ENCODE measurements at regions not wholly inside any gene's neighbourhood (a gene's known extent, or its start where the extent isn't known, plus 50 kb on each side); places are given as distances from the start of the nearest gene placed in this dataset.

GRCh38 chr21:35775778-35776544 lies 284.4 kb downstream of the SETD4 start:
- peaks cover 2% of the 10 kb centered on the region for H3K27me3 Mint-ChIP-seq
- H3K9me3 Mint-ChIP-seq: no peaks in the 10 kb centered on the region
- no peaks in the 10 kb centered on the region for H3K4me1 Mint-ChIP-seq
- ATAC-seq (ENCODE audit: low read depth): no peak
- H3K27ac Mint-ChIP-seq: no peak overlapping the region
- no peak for DNase-seq (ENCODE audit: low spot score in 2 of 2)
- H3K36me3 Mint-ChIP-seq: no peaks in the 10 kb centered on the region
- H3K4me3 Mint-ChIP-seq: no peak overlapping the region

- no peaks in the 10 kb centered on the region for H3K9me3 Mint-ChIP-seq
- no peaks in the 10 kb centered on the region for H3K36me3 Mint-ChIP-seq
- no peak for ATAC-seq (ENCODE audit: low read depth)
- DNase-seq (ENCODE audit: low spot score in 2 of 2): no peak
- H3K4me3 Mint-ChIP-seq: no peak overlapping the region
- H3K4me1 Mint-ChIP-seq: no peaks in the 10 kb centered on the region
- peaks cover 4% of the 10 kb centered on the region for H3K27me3 Mint-ChIP-seq
- no peak overlapping the region for H3K27ac Mint-ChIP-seq
Observed at GRCh38 chr21:35770101-35770945, 290.0 kb downstream of the SETD4 start.

- Mint-ChIP-seq H3K4me3 (no peak overlapping the region), H3K9me3 (no peaks in the 10 kb centered on the region), H3K36me3 (no peaks in the 10 kb centered on the region), H3K27ac (no peak overlapping the region), H3K4me1 (no peaks in the 10 kb centered on the region), H3K27me3 (peaks cover 4% of the 10 kb centered on the region)
- ATAC-seq (ENCODE audit: low read depth) (no peak), DNase-seq (ENCODE audit: low spot score in 2 of 2) (no peak)
Observed at GRCh38 chr21:35768187-35768586, 292.1 kb downstream of the SETD4 start.

- Mint-ChIP-seq H3K9me3 (no peaks in the 10 kb centered on the region), H3K4me1 (no peaks in the 10 kb centered on the region), H3K27ac (no peak overlapping the region), H3K27me3 (peaks cover 2% of the 10 kb centered on the region), H3K36me3 (no peaks in the 10 kb centered on the region), H3K4me3 (no peak overlapping the region)
- ATAC-seq (ENCODE audit: low read depth) (no peak), DNase-seq (ENCODE audit: low spot score in 2 of 2) (no peak)
Observed at GRCh38 chr21:35764586-35764985, 295.7 kb downstream of the SETD4 start.

GRCh38 chr21:35764077-35764476 lies 296.2 kb downstream of the SETD4 start:
- Mint-ChIP-seq H3K36me3 (no peaks in the 10 kb centered on the region), H3K27ac (no peak overlapping the region), H3K9me3 (no peaks in the 10 kb centered on the region), H3K27me3 (peaks cover 2% of the 10 kb centered on the region), H3K4me1 (no peaks in the 10 kb centered on the region), H3K4me3 (no peak overlapping the region)
- DNase-seq (ENCODE audit: low spot score in 2 of 2): no peak
- ATAC-seq (ENCODE audit: low read depth): no peak

GRCh38 chr21:35754583-35754982 lies 305.7 kb downstream of the SETD4 start:
- Mint-ChIP-seq H3K9me3 (peaks cover 1% of the 10 kb centered on the region), H3K4me3 (no peak overlapping the region), H3K27me3 (peaks cover 17% of the 10 kb centered on the region), H3K27ac (no peak overlapping the region), H3K4me1 (no peaks in the 10 kb centered on the region), H3K36me3 (no peaks in the 10 kb centered on the region)
- DNase-seq (ENCODE audit: low spot score in 2 of 2) (no peak), ATAC-seq (ENCODE audit: low read depth) (no peak)

- Mint-ChIP-seq H3K27ac (no peak overlapping the region), H3K4me3 (no peak overlapping the region), H3K27me3 (peaks cover 16% of the 10 kb centered on the region), H3K9me3 (peaks cover 1% of the 10 kb centered on the region), H3K36me3 (no peaks in the 10 kb centered on the region), H3K4me1 (no peaks in the 10 kb centered on the region)
- DNase-seq (ENCODE audit: low spot score in 2 of 2): no peak
- ATAC-seq (ENCODE audit: low read depth): no peak
Observed at GRCh38 chr21:35753308-35753707, 307.0 kb downstream of the SETD4 start.

GRCh38 chr21:35751171-35751570 lies 309.2 kb downstream of the SETD4 start:
- Mint-ChIP-seq H3K27me3 (peaks cover 20% of the 10 kb centered on the region), H3K4me3 (no peak overlapping the region), H3K27ac (no peak overlapping the region), H3K36me3 (no peaks in the 10 kb centered on the region), H3K9me3 (peaks cover 1% of the 10 kb centered on the region), H3K4me1 (no peaks in the 10 kb centered on the region)
- DNase-seq (ENCODE audit: low spot score in 2 of 2) (no peak), ATAC-seq (ENCODE audit: low read depth) (no peak)

GRCh38 chr21:35749904-35750303 lies 310.4 kb downstream of the SETD4 start:
- Mint-ChIP-seq H3K36me3 (no peaks in the 10 kb centered on the region), H3K27ac (no peak overlapping the region), H3K27me3 (peaks cover 20% of the 10 kb centered on the region), H3K9me3 (peaks cover 1% of the 10 kb centered on the region), H3K4me3 (no peak overlapping the region), H3K4me1 (no peaks in the 10 kb centered on the region)
- DNase-seq (ENCODE audit: low spot score in 2 of 2) (no peak), ATAC-seq (ENCODE audit: low read depth) (no peak)

GRCh38 chr21:35748678-35749314 lies 311.5 kb downstream of the SETD4 start:
- H3K27me3 Mint-ChIP-seq: peaks cover 21% of the 10 kb centered on the region
- no peak for ATAC-seq (ENCODE audit: low read depth)
- no peak for DNase-seq (ENCODE audit: low spot score in 2 of 2)
- no peak overlapping the region for H3K4me3 Mint-ChIP-seq
- no peaks in the 10 kb centered on the region for H3K4me1 Mint-ChIP-seq
- no peak overlapping the region for H3K27ac Mint-ChIP-seq
- peaks cover 1% of the 10 kb centered on the region for H3K9me3 Mint-ChIP-seq
- H3K36me3 Mint-ChIP-seq: no peaks in the 10 kb centered on the region

GRCh38 chr21:35743571-35743970 lies 316.8 kb downstream of the SETD4 start:
- Mint-ChIP-seq H3K36me3 (no peaks in the 10 kb centered on the region), H3K4me3 (no peak overlapping the region), H3K9me3 (peaks cover 4% of the 10 kb centered on the region), H3K27me3 (peaks cover 20% of the 10 kb centered on the region), H3K4me1 (no peaks in the 10 kb centered on the region), H3K27ac (no peak overlapping the region)
- DNase-seq (ENCODE audit: low spot score in 2 of 2) (no peak), ATAC-seq (ENCODE audit: low read depth) (no peak)

- Mint-ChIP-seq H3K27ac (no peak overlapping the region), H3K9me3 (peaks cover 13% of the 10 kb centered on the region), H3K4me1 (no peaks in the 10 kb centered on the region), H3K36me3 (no peaks in the 10 kb centered on the region), H3K4me3 (no peak overlapping the region), H3K27me3 (peaks cover 15% of the 10 kb centered on the region)
- DNase-seq (ENCODE audit: low spot score in 2 of 2) (no peak), ATAC-seq (ENCODE audit: low read depth) (no peak)
Observed at GRCh38 chr21:35738347-35738961, 321.9 kb downstream of the SETD4 start.

- DNase-seq (ENCODE audit: low spot score in 2 of 2) (no peak), ATAC-seq (ENCODE audit: low read depth) (no peak)
- Mint-ChIP-seq H3K27ac (no peak overlapping the region), H3K4me1 (no peaks in the 10 kb centered on the region), H3K9me3 (peaks cover 13% of the 10 kb centered on the region), H3K4me3 (no peak overlapping the region), H3K36me3 (no peaks in the 10 kb centered on the region), H3K27me3 (peaks cover 11% of the 10 kb centered on the region)
Observed at GRCh38 chr21:35737899-35738346, 322.4 kb downstream of the SETD4 start.

- DNase-seq (ENCODE audit: low spot score in 2 of 2) (no peak), ATAC-seq (ENCODE audit: low read depth) (no peak)
- H3K9me3 Mint-ChIP-seq: peaks cover 13% of the 10 kb centered on the region
- H3K27me3 Mint-ChIP-seq: peaks cover 11% of the 10 kb centered on the region
- no peaks in the 10 kb centered on the region for H3K36me3 Mint-ChIP-seq
- H3K27ac Mint-ChIP-seq: no peak overlapping the region
- H3K4me3 Mint-ChIP-seq: no peak overlapping the region
- no peaks in the 10 kb centered on the region for H3K4me1 Mint-ChIP-seq
Observed at GRCh38 chr21:35737449-35737848, 322.9 kb downstream of the SETD4 start.

All from memory B cell (primary cell).